T-cell (primary cell): ENCODE measurements at regions not wholly inside any gene's neighbourhood (a gene's known extent, or its start where the extent isn't known, plus 50 kb on each side); places are given as distances from the start of the nearest gene placed in this dataset.

Experiments used
- ATAC-seq, 4 experiments: fragments of 200-7000 bp in 3 of 4; fragments of 150-1000 bp in 1 of 4; cut with Tn5 transposase; replicated peaks in 1 of 4; 1 replicate in 3 of 4; 2 replicates in 1 of 4; pipeline ENCODE4 v1.10.0; 2021; ENCODE audit warnings: moderate library complexity in 3 of 4, mild to moderate bottlenecking in 2 of 4, moderate number of reproducible peaks in 1 of 4
- CTCF ChIA-PET, 2 donors: fragments of 300-600 bp; sonication (Branson Sonifier 250); formaldehyde crosslinking; loops; one replicate each; lab custom pipeline; 2022; ENCODE audit warnings: antibody characterized with exemption in 2 of 2; lab: Charles Lee
- POLR2A ChIA-PET, 2 donors: fragments of 300-600 bp; sonication (Branson Sonifier 250); formaldehyde crosslinking; loops; one replicate each; lab custom pipeline; 2022; ENCODE audit warnings: antibody characterized with exemption in 2 of 2; lab: Charles Lee
- DNase-seq, 35 experiments: peaks; one replicate each; pipeline versions ENCODE4 v3.0.0 to v3.0.0-alpha.2; 2013 to 2023
- H3K27ac ChIP-seq: one replicate; pipeline ENCODE4 v1.5.1; 2013; ENCODE audit warnings: low read length
- H3K27me3 ChIP-seq, 2 experiments: replicated peaks in 1 of 2; 1 replicate in 1 of 2; 2 replicates in 1 of 2; pipeline versions ENCODE4 v1.6.1 to v1.7.0; 2013; ENCODE audit warnings: low read length in 1 of 2, mixed read lengths in 1 of 2; ENCODE audit not compliant: control insufficient read depth in 2 of 2, insufficient read depth in 2 of 2; ENCODE audit errors: extremely low read depth in 1 of 2
- H3K36me3 ChIP-seq, 2 donors: 1 replicate in 1 of 2; 2 replicates in 1 of 2; pipeline versions ENCODE4 v1.6.1 to v1.7.0; 2013; ENCODE audit warnings: low read length in 1 of 2; ENCODE audit not compliant: control insufficient read depth in 2 of 2, insufficient read depth in 1 of 2; ENCODE audit errors: extremely low read depth in 1 of 2
- H3K4me1 ChIP-seq, 2 experiments: 1 replicate in 1 of 2; 2 replicates in 1 of 2; pipeline versions ENCODE4 v1.6.1 to v1.7.0; 2013; ENCODE audit warnings: low read length in 2 of 2, mixed read lengths in 1 of 2; ENCODE audit not compliant: insufficient read depth in 2 of 2, control insufficient read depth in 1 of 2; ENCODE audit errors: extremely low read depth in 1 of 2
- H3K4me3 ChIP-seq, 2 donors: 1 replicate in 1 of 2; 2 replicates in 1 of 2; pipeline versions ENCODE4 v1.5.1 to v1.7.0; 2013; ENCODE audit warnings: mild to moderate bottlenecking in 2 of 2, low read length in 1 of 2, moderate library complexity in 1 of 2; ENCODE audit not compliant: control insufficient read depth in 1 of 2; ENCODE audit errors: extremely low read depth in 1 of 2
- H3K9me3 ChIP-seq: 2 replicates; pipeline ENCODE4 v1.7.0; 2013
- H3K27ac Mint-ChIP-seq, 2 donors: one replicate each; pipeline ENCODE4 v1.8.0; 2020 to 2021; ENCODE audit warnings: mild to moderate bottlenecking in 2 of 2, mixed read lengths in 2 of 2
- H3K27me3 Mint-ChIP-seq, 2 donors: one replicate each; pipeline ENCODE4 v1.8.0; 2021 to 2022; ENCODE audit warnings: mixed read lengths in 2 of 2
- H3K36me3 Mint-ChIP-seq: one replicate; pipeline ENCODE4 v1.8.0; 2021; ENCODE audit warnings: mixed read lengths
- H3K4me1 Mint-ChIP-seq, 3 donors: one replicate each; pipeline ENCODE4 v1.8.0; 2020 to 2022; ENCODE audit warnings: mixed read lengths in 3 of 3, mild to moderate bottlenecking in 1 of 3
- H3K4me3 Mint-ChIP-seq, 3 donors: one replicate each; pipeline ENCODE4 v1.8.0; 2020 to 2022; ENCODE audit warnings: mild to moderate bottlenecking in 3 of 3, mixed read lengths in 3 of 3, moderate library complexity in 3 of 3
- H3K9me3 Mint-ChIP-seq, 3 donors: one replicate each; pipeline ENCODE4 v1.8.0; 2020 to 2022; ENCODE audit warnings: mixed read lengths in 3 of 3
- WGBS: methylation state at CpG from one replicate; pipeline ENCODE4 v1.1.5; 2013; ENCODE audit warnings: missing lambda C conversion rate; ENCODE audit not compliant: insufficient coverage; 5-methylcytosine and 5-hydroxymethylcytosine counted together

- CTCF ChIA-PET: no interaction called here
- no peak overlapping the region for H3K27ac ChIP-seq
- ATAC-seq (no peak), DNase-seq (no peak)
- H3K27ac Mint-ChIP-seq: no peak overlapping the region
- no peaks in the 10 kb centered on the region for H3K4me1 ChIP-seq
- WGBS: no CpG with 5 or more reads among the region's 3 CpGs
- no peaks in the 10 kb centered on the region for H3K36me3 Mint-ChIP-seq
- H3K9me3 Mint-ChIP-seq: peaks cover 24 to 41% (median 28%) of the 10 kb centered on the region in 3 donors
- no peak overlapping the region for H3K4me3 Mint-ChIP-seq
- no peaks in the 10 kb centered on the region for H3K36me3 ChIP-seq
- H3K27me3 ChIP-seq: no peaks in the 10 kb centered on the region
- H3K4me1 Mint-ChIP-seq: no peaks in the 10 kb centered on the region
- POLR2A ChIA-PET: no interaction called here
- H3K4me3 ChIP-seq: no peak overlapping the region
- H3K27me3 Mint-ChIP-seq: no peaks in the 10 kb centered on the region
- no peaks in the 10 kb centered on the region for H3K9me3 ChIP-seq
Observed at GRCh38 chr3:181518222-181518621, 193.5 kb upstream of the SOX2 start.

GRCh38 chr3:181512787-181513186, 198.9 kb upstream of the SOX2 start:
- ATAC-seq (no peak), DNase-seq (no peak)
- Histone ChIP-seq H3K36me3 (no peaks in the 10 kb centered on the region), H3K4me1 (no peaks in the 10 kb centered on the region), H3K4me3 (no peak overlapping the region), H3K9me3 (no peaks in the 10 kb centered on the region), H3K27me3 (no peaks in the 10 kb centered on the region), H3K27ac (no peak overlapping the region)
- Mint-ChIP-seq H3K36me3 (no peaks in the 10 kb centered on the region), H3K27me3 (no peaks in the 10 kb centered on the region), H3K4me3 (no peak overlapping the region), H3K9me3 (peaks cover 33 to 53% (median 52%) of the 10 kb centered on the region in 3 donors), H3K27ac (no peak overlapping the region), H3K4me1 (no peaks in the 10 kb centered on the region)
- ChIA-PET POLR2A (interaction anchor here in 1 of 2 donors (0.6 kb wide), 1 partner anchor 37 kb away, joined by 3 read pairs; no protein-coding TSS in a partner anchor), CTCF (no interaction called here)
- no CpG with 5 or more reads among the region's 1 CpG for WGBS

- H3K4me3 Mint-ChIP-seq: no peak overlapping the region
- ATAC-seq (no peak), DNase-seq (no peak)
- peaks cover 30 to 45% (median 44%) of the 10 kb centered on the region in 3 donors for H3K9me3 Mint-ChIP-seq
- POLR2A ChIA-PET: no interaction called here
- H3K27me3 Mint-ChIP-seq: no peaks in the 10 kb centered on the region
- H3K27ac Mint-ChIP-seq: no peak overlapping the region
- Histone ChIP-seq H3K4me3 (no peak overlapping the region), H3K27ac (no peak overlapping the region), H3K4me1 (no peaks in the 10 kb centered on the region), H3K9me3 (no peaks in the 10 kb centered on the region), H3K36me3 (no peaks in the 10 kb centered on the region), H3K27me3 (no peaks in the 10 kb centered on the region)
- WGBS: 60% methylated on average over 3 of the region's 3 CpGs
- no peaks in the 10 kb centered on the region for H3K36me3 Mint-ChIP-seq
- no peaks in the 10 kb centered on the region for H3K4me1 Mint-ChIP-seq
- CTCF ChIA-PET: no interaction called here
Observed at GRCh38 chr3:181510500-181510899, 201.2 kb upstream of the SOX2 start.

- Histone ChIP-seq H3K9me3 (no peaks in the 10 kb centered on the region), H3K4me3 (no peak overlapping the region), H3K36me3 (no peaks in the 10 kb centered on the region), H3K27ac (no peak overlapping the region), H3K4me1 (no peaks in the 10 kb centered on the region), H3K27me3 (no peaks in the 10 kb centered on the region)
- POLR2A ChIA-PET: no interaction called here
- no peak for DNase-seq
- CTCF ChIA-PET: no interaction called here
- no peak overlapping the region for H3K27ac Mint-ChIP-seq
- H3K4me1 Mint-ChIP-seq: no peaks in the 10 kb centered on the region
- no peaks in the 10 kb centered on the region for H3K27me3 Mint-ChIP-seq
- peaks cover 3 to 13% (median 4%) of the 10 kb centered on the region in 3 donors for H3K9me3 Mint-ChIP-seq
- WGBS: no CpG with 5 or more reads among the region's 3 CpGs
- H3K4me3 Mint-ChIP-seq: no peak overlapping the region
- H3K36me3 Mint-ChIP-seq: no peaks in the 10 kb centered on the region
- no peak for ATAC-seq
Observed at GRCh38 chr3:181497358-181497757, 214.4 kb upstream of the SOX2 start.

GRCh38 chr3:181493423-181493822, 218.3 kb upstream of the SOX2 start:
- POLR2A ChIA-PET: no interaction called here
- Histone ChIP-seq H3K4me3 (no peak overlapping the region), H3K36me3 (no peaks in the 10 kb centered on the region), H3K27me3 (no peaks in the 10 kb centered on the region), H3K4me1 (no peaks in the 10 kb centered on the region), H3K9me3 (no peaks in the 10 kb centered on the region), H3K27ac (no peak overlapping the region)
- Mint-ChIP-seq H3K36me3 (no peaks in the 10 kb centered on the region), H3K27me3 (no peaks in the 10 kb centered on the region), H3K27ac (no peak overlapping the region), H3K4me3 (no peak overlapping the region), H3K4me1 (no peaks in the 10 kb centered on the region), H3K9me3 (peaks cover 7 to 20% (median 9%) of the 10 kb centered on the region in 3 donors)
- WGBS: 40% methylated on average over 3 of the region's 3 CpGs
- ATAC-seq: no peak
- no peak for DNase-seq
- CTCF ChIA-PET: no interaction called here

GRCh38 chr3:181488536-181488935, 223.2 kb upstream of the SOX2 start:
- POLR2A ChIA-PET: no interaction called here
- ATAC-seq (no peak), DNase-seq (no peak)
- Histone ChIP-seq H3K4me3 (no peak overlapping the region), H3K36me3 (no peaks in the 10 kb centered on the region), H3K27me3 (peaks cover 0 to 2% of the 10 kb centered on the region in 2 experiments), H3K4me1 (no peaks in the 10 kb centered on the region), H3K27ac (no peak overlapping the region), H3K9me3 (no peaks in the 10 kb centered on the region)
- peaks cover 9 to 22% (median 19%) of the 10 kb centered on the region in 3 donors for H3K9me3 Mint-ChIP-seq
- H3K4me1 Mint-ChIP-seq: no peaks in the 10 kb centered on the region
- CTCF ChIA-PET: no interaction called here
- no CpG with 5 or more reads among the region's 3 CpGs for WGBS
- no peak overlapping the region for H3K4me3 Mint-ChIP-seq
- no peaks in the 10 kb centered on the region for H3K27me3 Mint-ChIP-seq
- no peaks in the 10 kb centered on the region for H3K36me3 Mint-ChIP-seq
- no peak overlapping the region for H3K27ac Mint-ChIP-seq
